IMR-90 (cell line): ENCODE measurements at regions not wholly inside any gene's neighbourhood (a gene's known extent, or its start where the extent isn't known, plus 50 kb on each side); places are given as distances from the start of the nearest gene placed in this dataset.

Experiments used
- ATAC-seq: fragments of 200-7000 bp; cut with Tn5 transposase; 2 replicates; pipeline ENCODE4 v1.9.1; 2020; ENCODE audit warnings: low read depth, mild to moderate bottlenecking, moderate library complexity
- BruUV-seq: library from RNA; stranded (reverse); fragments of 400-500 nt; replicated peaks from 2 replicates; lab custom pipeline; 2021; lab: Mats Ljungman, UMichigan
- CTCF ChIA-PET: fragments of 300-600 bp; formaldehyde crosslinking; extraction: SDS; loops from one replicate; lab custom pipeline; 2021; ENCODE audit warnings: antibody characterized with exemption; lab: Yijun Ruan, JAX
- POLR2A ChIA-PET: fragments of 300-600 bp; sonication (Branson Sonifier 250); formaldehyde crosslinking; loops from one replicate; lab custom pipeline; 2022; ENCODE audit warnings: antibody characterized with exemption; ENCODE audit not compliant: unreplicated experiment; lab: Charles Lee
- DNase-seq: peaks from one replicate; pipeline ENCODE4 v3.0.0; 2013
- H2AFZ ChIP-seq: replicated peaks from 2 replicates; pipeline ENCODE3; 2013; ENCODE audit warnings: low read length, mild to moderate bottlenecking; ENCODE audit not compliant: poor library complexity
- H2AK5ac ChIP-seq: 2 replicates; pipeline ENCODE4 v1.6.1; 2013; ENCODE audit warnings: low read depth, low read length, inconsistent platforms
- H2AK9ac ChIP-seq: replicated peaks from 2 replicates; pipeline ENCODE3; 2013; ENCODE audit warnings: mild to moderate bottlenecking, low read depth, low read length, moderate library complexity; ENCODE audit not compliant: poor library complexity
- H2BK120ac ChIP-seq: 2 replicates; pipeline ENCODE4 v1.6.1; 2013; ENCODE audit warnings: low read depth, low read length, inconsistent platforms
- H2BK15ac ChIP-seq: 3 replicates; pipeline ENCODE4 v1.6.1; 2013; ENCODE audit warnings: low read depth, low read length, inconsistent platforms
- H2BK20ac ChIP-seq: 2 replicates; pipeline ENCODE4 v1.6.1; 2013; ENCODE audit warnings: low read depth, mild to moderate bottlenecking, inconsistent platforms, low read length, moderate library complexity
- H2BK5ac ChIP-seq: 2 replicates; pipeline ENCODE4 v1.6.1; 2013; ENCODE audit warnings: mild to moderate bottlenecking, low read depth, low read length, inconsistent platforms; ENCODE audit not compliant: poor library complexity, severe bottlenecking
- H3K14ac ChIP-seq: replicated peaks from 2 replicates; pipeline ENCODE4 v1.6.1; 2013; ENCODE audit warnings: low read depth, low read length, inconsistent platforms
- H3K18ac ChIP-seq: 2 replicates; pipeline ENCODE4 v1.6.1; 2013; ENCODE audit warnings: low read depth, low read length, control low read depth
- H3K23ac ChIP-seq: 2 replicates; pipeline ENCODE4 v1.6.1; 2013; ENCODE audit warnings: low read depth, low read length, inconsistent platforms
- H3K27ac ChIP-seq: 2 replicates; pipeline ENCODE4 v1.5.1; 2013; ENCODE audit warnings: mild to moderate bottlenecking, control low read depth, low read length; ENCODE audit not compliant: insufficient read depth
- H3K27me3 ChIP-seq: 2 replicates; pipeline ENCODE4 v1.6.1; 2013; ENCODE audit warnings: low read length; ENCODE audit not compliant: control insufficient read depth, insufficient read depth
- H3K36me3 ChIP-seq: 2 replicates; pipeline ENCODE4 v1.6.1; 2013; ENCODE audit warnings: low read length, mixed read lengths; ENCODE audit not compliant: control insufficient read depth, insufficient read depth
- H3K4ac ChIP-seq: 2 replicates; pipeline ENCODE4 v1.6.1; 2013; ENCODE audit warnings: low read depth, low read length, inconsistent platforms
- H3K4me1 ChIP-seq: 2 replicates; pipeline ENCODE4 v1.6.1; 2013; ENCODE audit warnings: low read length, mixed read lengths; ENCODE audit not compliant: control insufficient read depth, insufficient read depth
- H3K4me2 ChIP-seq: 2 replicates; pipeline ENCODE4 v1.6.1; 2013; ENCODE audit warnings: low read depth, mild to moderate bottlenecking, control low read depth, low read length, moderate library complexity
- H3K4me3 ChIP-seq: 2 replicates; pipeline ENCODE4 v1.5.1; 2013; ENCODE audit warnings: low read depth, mild to moderate bottlenecking, control low read depth, low read length, moderate library complexity; ENCODE audit not compliant: insufficient read depth
- H3K56ac ChIP-seq: 2 replicates; pipeline ENCODE4 v1.6.1; 2013; ENCODE audit warnings: low read length, inconsistent platforms; ENCODE audit not compliant: insufficient read depth; ENCODE audit errors: extremely low read depth
- H3K79me1 ChIP-seq, 2 experiments: 2 replicates each; pipeline ENCODE4 v1.6.1; 2013; ENCODE audit warnings: low read length in 2 of 2, inconsistent platforms in 1 of 2, low read depth in 1 of 2
- H3K9ac ChIP-seq: 2 replicates; pipeline ENCODE4 v1.6.1; 2013; ENCODE audit warnings: low read depth, low read length, control low read depth
- H3K9me1 ChIP-seq: 2 replicates; pipeline ENCODE4 v1.6.1; 2013; ENCODE audit warnings: low read length, inconsistent platforms; ENCODE audit not compliant: insufficient read depth
- H3K9me3 ChIP-seq: 2 replicates; pipeline ENCODE4 v1.6.1; 2013; ENCODE audit warnings: low read length; ENCODE audit not compliant: control insufficient read depth, insufficient read depth
- H4K20me1 ChIP-seq: 2 replicates; pipeline ENCODE4 v1.6.1; 2013; ENCODE audit warnings: low read length, inconsistent platforms; ENCODE audit not compliant: insufficient read depth
- H4K5ac ChIP-seq: 2 replicates; pipeline ENCODE4 v1.6.1; 2013; ENCODE audit warnings: mild to moderate bottlenecking, low read depth, low read length, control low read depth
- H4K8ac ChIP-seq, 2 experiments: 2 replicates each; pipeline ENCODE4 v1.6.1; 2013; ENCODE audit warnings: low read depth in 2 of 2, low read length in 2 of 2, control low read depth in 1 of 2, inconsistent platforms in 1 of 2
- H4K91ac ChIP-seq: 2 replicates; pipeline ENCODE4 v1.6.1; 2013; ENCODE audit warnings: low read depth, low read length, inconsistent platforms; ENCODE audit not compliant: insufficient read depth
- CEBPB ChIP-seq: IDR thresholded peaks from 2 replicates; pipeline ENCODE4 v1.6.1; 2012; ENCODE audit warnings: low read depth, low read length, improper control_type of control experiment
- MAZ ChIP-seq: IDR thresholded peaks from 2 replicates; pipeline ENCODE4 v1.6.1; 2012; ENCODE audit warnings: low read depth, mild to moderate bottlenecking, low read length, improper control_type of control experiment, moderate library complexity, borderline replicate concordance
- NFE2L2 ChIP-seq: fragments of 150-350 bp; IDR thresholded peaks from 2 replicates; pipeline ENCODE4 v1.6.1; 2016; ENCODE audit warnings: low read depth, mild to moderate bottlenecking, low read length
- POLR2A ChIP-seq: IDR thresholded peaks from 2 replicates; pipeline ENCODE4 v1.6.1; 2012; ENCODE audit warnings: mild to moderate bottlenecking, low read depth, low read length
- RAD21 ChIP-seq: IDR thresholded peaks from 2 replicates; pipeline ENCODE4 v1.6.1; 2012; ENCODE audit warnings: low read length, improper control_type of control experiment
- RFX5 ChIP-seq: IDR thresholded peaks from 2 replicates; pipeline ENCODE4 v1.8.0; 2012; ENCODE audit warnings: low read depth, mild to moderate bottlenecking, low read length, moderate library complexity
- WGBS, 2 experiments: methylation state at CpG; one replicate each; pipeline versions ENCODE4 v1.1.5 to v1.1.7; 2013; ENCODE audit warnings: missing lambda C conversion rate in 2 of 2; ENCODE audit not compliant: insufficient read length in 1 of 2; ENCODE audit errors: extremely low coverage in 2 of 2; 5-methylcytosine and 5-hydroxymethylcytosine counted together
- dilution Hi-C: fragments of 300-500 bp; cut with HindIII; formaldehyde crosslinking; loops from one replicate; pipeline ENCODE4 v1.14.3; 2018; ENCODE audit warnings: low sequenced_read_pairs; ENCODE audit not compliant: unreplicated experiment
- in situ Hi-C: fragments of 300-500 bp; cut with MboI; formaldehyde crosslinking; loops from 3 replicates; pipeline ENCODE4 v1.14.3; 2019; ENCODE audit warnings: low sequenced_read_pairs, inconsistent platforms, mixed read lengths
- intact Hi-C: fragments of 100-400 bp; cut with micrococcal nuclease; formaldehyde crosslinking; loops from 2 replicates; pipeline ENCODE4 v1.10.0; 2022
- TF ChIP-seq, protein P1 (sequence below): conservative IDR thresholded peaks from 2 replicates; pipeline ENCODE4 v1.5.1; 2012; ENCODE audit warnings: mild to moderate bottlenecking, low read depth, low read length, improper control_type of control experiment

GRCh38 chr2:58557176-58557575 is 316.1 kb upstream of the FANCL start:
- H2BK20ac ChIP-seq = no peak overlapping the region
- no peak overlapping the region for H3K56ac ChIP-seq
- no peak overlapping the region for H4K5ac ChIP-seq
- no peak overlapping the region for H3K4me3 ChIP-seq
- H3K23ac ChIP-seq = no peak overlapping the region
- no peaks in the 10 kb centered on the region for H3K27me3 ChIP-seq
- H4K8ac ChIP-seq = no peak overlapping the region
- no peaks in the 10 kb centered on the region for H3K4me1 ChIP-seq
- in situ Hi-C loops = no loop called here
- no peak overlapping the region for H2AK5ac ChIP-seq
- no peak overlapping the region for H3K4ac ChIP-seq
- POLR2A ChIA-PET = no interaction called here
- H3K27ac ChIP-seq = no peak overlapping the region
- DNase-seq (no peak), ATAC-seq (no peak)
- CTCF ChIA-PET = interaction anchor here (1.0 kb wide), 1 partner anchor 10 kb away, joined by 3 read pairs; no protein-coding TSS in a partner anchor
- H3K79me1 ChIP-seq = no peaks in the 10 kb centered on the region
- dilution Hi-C loops = no loop called here
- no peak overlapping the region for H3K9ac ChIP-seq
- no peak overlapping the region for H2BK15ac ChIP-seq
- H3K18ac ChIP-seq = no peak overlapping the region
- no peak overlapping the region for H2BK5ac ChIP-seq
- H3K14ac ChIP-seq = no peak overlapping the region
- TF ChIP-seq RAD21 (no peak), NFE2L2 (no peak), MAZ (no peak), POLR2A (no peak), RFX5 (no peak), CEBPB (no peak)
- TF ChIP-seq, protein P1, sequence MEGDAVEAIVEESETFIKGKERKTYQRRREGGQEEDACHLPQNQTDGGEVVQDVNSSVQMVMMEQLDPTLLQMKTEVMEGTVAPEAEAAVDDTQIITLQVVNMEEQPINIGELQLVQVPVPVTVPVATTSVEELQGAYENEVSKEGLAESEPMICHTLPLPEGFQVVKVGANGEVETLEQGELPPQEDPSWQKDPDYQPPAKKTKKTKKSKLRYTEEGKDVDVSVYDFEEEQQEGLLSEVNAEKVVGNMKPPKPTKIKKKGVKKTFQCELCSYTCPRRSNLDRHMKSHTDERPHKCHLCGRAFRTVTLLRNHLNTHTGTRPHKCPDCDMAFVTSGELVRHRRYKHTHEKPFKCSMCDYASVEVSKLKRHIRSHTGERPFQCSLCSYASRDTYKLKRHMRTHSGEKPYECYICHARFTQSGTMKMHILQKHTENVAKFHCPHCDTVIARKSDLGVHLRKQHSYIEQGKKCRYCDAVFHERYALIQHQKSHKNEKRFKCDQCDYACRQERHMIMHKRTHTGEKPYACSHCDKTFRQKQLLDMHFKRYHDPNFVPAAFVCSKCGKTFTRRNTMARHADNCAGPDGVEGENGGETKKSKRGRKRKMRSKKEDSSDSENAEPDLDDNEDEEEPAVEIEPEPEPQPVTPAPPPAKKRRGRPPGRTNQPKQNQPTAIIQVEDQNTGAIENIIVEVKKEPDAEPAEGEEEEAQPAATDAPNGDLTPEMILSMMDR = no peak
- 80% methylated on average over 1 of the region's 6 CpGs; no CpG with 5 or more reads in 1 of the 2 experiments for WGBS, 2 experiments
- no peaks in the 10 kb centered on the region for H4K20me1 ChIP-seq
- no TSS peak for BruUV-seq
- intact Hi-C loops = no loop called here
- no peak overlapping the region for H3K4me2 ChIP-seq
- no peak overlapping the region for H2BK120ac ChIP-seq
- no peak overlapping the region for H2AFZ ChIP-seq
- H3K9me3 ChIP-seq = no peaks in the 10 kb centered on the region
- no peaks in the 10 kb centered on the region for H3K9me1 ChIP-seq
- no peak overlapping the region for H4K91ac ChIP-seq
- H2AK9ac ChIP-seq = no peak overlapping the region
- H3K36me3 ChIP-seq = no peaks in the 10 kb centered on the region
